ENCODE measurements at regions not wholly inside any gene's neighbourhood (a gene's known extent, or its start where the extent isn't known, plus 50 kb on each side); places are given as distances from the start of the nearest gene placed in this dataset.

DNA sequence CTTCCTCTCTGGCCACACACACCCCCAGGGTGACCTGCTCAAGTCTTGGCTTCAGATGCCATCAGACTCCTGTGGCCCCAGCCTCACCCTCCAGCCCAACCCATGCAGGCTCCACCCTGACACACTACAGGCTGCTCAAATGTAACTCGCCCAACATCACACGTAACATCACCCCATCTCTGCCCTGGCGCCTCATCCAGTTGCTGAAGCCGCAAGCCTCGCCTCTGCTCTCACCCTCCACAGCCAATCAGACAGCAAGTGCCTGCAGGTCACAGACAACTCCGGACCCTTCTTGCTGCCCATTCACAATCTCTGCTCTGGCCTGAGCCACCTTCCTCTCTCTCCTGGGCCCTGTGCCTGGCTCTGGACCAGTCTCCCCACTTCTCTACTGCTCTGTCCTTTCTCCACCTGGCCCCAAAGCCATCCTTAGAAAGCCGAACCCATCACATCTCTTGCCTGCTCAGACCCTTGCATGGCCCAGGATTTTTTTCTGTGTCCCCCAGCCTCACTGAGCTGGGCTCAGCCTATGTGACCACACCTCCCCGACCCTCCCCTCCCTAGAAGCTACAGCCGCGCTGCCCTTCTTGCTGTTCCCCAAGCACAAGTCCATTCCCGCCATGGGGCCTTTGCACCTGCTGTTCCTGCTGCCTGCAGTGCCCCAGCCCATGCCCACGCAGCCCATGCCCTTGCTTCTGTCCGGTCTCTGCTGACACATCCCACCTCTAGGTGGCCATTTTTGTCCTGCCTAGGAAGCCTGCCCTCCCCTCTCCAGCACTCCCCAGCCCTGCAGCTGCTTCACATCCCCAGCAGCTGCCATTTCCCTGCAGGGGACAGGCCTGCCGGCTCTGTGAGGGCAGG lies 333.9 kb downstream of the CTTN start:
- Histone ChIP-seq H3K27me3 (no peaks in the 10 kb centered on the region), H3K36me3 (no peaks in the 10 kb centered on the region), H3K4me1 (ENCODE audit: insufficient read depth) (no peaks in the 10 kb centered on the region), H3K9me3 (no peaks in the 10 kb centered on the region), H3K27ac (no peak overlapping the region), H3K4me3 (no peak overlapping the region)
- DNase-seq: no peak
- no peak for TF ChIP-seq EP300 (IDR thresholded peaks at IDR 0.05)
- TF ChIP-seq POLR2A (IDR thresholded peaks at IDR 0.05): no peak
- TF ChIP-seq, protein P1, sequence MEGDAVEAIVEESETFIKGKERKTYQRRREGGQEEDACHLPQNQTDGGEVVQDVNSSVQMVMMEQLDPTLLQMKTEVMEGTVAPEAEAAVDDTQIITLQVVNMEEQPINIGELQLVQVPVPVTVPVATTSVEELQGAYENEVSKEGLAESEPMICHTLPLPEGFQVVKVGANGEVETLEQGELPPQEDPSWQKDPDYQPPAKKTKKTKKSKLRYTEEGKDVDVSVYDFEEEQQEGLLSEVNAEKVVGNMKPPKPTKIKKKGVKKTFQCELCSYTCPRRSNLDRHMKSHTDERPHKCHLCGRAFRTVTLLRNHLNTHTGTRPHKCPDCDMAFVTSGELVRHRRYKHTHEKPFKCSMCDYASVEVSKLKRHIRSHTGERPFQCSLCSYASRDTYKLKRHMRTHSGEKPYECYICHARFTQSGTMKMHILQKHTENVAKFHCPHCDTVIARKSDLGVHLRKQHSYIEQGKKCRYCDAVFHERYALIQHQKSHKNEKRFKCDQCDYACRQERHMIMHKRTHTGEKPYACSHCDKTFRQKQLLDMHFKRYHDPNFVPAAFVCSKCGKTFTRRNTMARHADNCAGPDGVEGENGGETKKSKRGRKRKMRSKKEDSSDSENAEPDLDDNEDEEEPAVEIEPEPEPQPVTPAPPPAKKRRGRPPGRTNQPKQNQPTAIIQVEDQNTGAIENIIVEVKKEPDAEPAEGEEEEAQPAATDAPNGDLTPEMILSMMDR (IDR thresholded peaks at IDR 0.05): no peak
- intact Hi-C loops (cut with DNase I): no loop called here
- 72 to 83% (median 78%) methylated on average over 14 of the region's 14 CpGs for WGBS, 3 donors

DNA sequence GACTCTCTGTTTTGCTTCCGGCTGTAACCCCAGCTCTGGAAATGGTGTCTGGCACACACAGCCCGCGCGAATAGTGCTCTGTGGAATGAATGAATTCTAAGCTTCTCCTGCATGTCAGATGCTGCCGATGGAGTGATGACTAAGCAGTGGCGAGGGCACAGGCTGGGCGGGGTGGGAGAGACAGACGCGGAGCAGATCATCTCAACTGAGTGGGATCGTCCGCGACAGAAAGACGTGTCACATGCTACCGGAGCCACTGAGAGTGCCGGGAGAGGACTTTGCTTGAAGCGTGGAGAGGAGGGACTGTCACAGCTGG lies 334.5 kb downstream of the CTTN start:
- no peaks in the 10 kb centered on the region for H3K27me3 ChIP-seq
- no peak overlapping the region for H3K27ac ChIP-seq
- no peak for TF ChIP-seq EP300 (IDR thresholded peaks at IDR 0.05)
- TF ChIP-seq, protein P1 (IDR thresholded peaks at IDR 0.05): no peak
- no peak for TF ChIP-seq POLR2A (IDR thresholded peaks at IDR 0.05)
- no peak overlapping the region for H3K4me3 ChIP-seq
- no peaks in the 10 kb centered on the region for H3K4me1 ChIP-seq (ENCODE audit: insufficient read depth)
- intact Hi-C loops (cut with DNase I): no loop called here
- WGBS, 3 donors: 84 to 88% (median 86%) methylated on average over 16 of the region's 16 CpGs
- no peaks in the 10 kb centered on the region for H3K36me3 ChIP-seq
- H3K9me3 ChIP-seq: no peaks in the 10 kb centered on the region
- DNase-seq: no peak

DNA sequence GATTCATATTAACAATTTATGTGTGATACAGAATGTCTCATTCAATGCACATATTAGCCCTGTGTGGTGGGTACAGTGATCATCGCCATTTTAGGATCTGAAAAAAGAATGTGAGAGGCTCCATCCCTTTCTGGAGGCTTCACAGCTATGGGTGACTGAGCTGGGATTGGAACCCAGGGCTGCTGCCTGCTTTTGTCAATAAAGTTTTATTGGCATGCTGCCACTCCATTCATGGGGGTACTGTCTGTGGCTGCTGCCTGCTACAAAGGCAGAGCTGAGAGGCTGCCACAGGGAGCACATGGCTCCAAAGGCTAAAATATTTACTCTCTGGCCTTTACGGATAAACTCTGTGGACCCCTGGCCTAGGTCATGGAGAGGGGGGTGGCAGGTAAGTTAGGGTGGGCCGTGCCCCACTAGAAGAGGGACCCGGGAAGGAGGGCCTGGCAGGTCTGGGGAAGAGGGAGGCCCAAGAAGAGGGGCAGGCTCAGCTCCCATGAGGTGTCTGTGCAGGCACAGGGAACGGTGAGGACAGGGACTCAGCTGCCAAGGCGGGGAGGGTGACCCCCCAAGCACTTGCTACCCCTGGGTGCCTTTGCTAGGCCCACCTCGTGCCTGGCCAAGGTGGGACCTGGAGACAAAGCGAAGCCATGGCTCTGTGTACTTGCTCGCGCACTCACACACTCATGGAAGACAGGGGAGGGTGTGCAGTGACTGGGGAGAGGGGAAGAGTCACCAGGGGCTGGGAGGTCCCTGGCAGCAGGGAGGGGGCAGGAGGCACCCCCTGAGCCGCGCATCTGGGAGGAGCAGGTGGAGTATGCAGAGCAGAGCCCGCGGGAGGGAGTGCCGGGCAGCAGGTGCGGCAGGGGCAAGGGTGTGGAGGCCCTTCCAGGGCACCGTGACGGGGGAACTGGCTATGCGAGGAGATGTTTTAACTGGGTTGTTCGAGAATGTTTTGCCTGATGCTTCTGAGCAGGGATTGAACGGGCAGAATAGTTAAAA lies 335.3 kb downstream of the CTTN start:
- no peaks in the 10 kb centered on the region for H3K36me3 ChIP-seq
- no peak overlapping the region for H3K4me3 ChIP-seq
- WGBS, 3 donors: 73 to 84% (median 80%) methylated on average over 21 of the region's 21 CpGs
- H3K9me3 ChIP-seq: no peaks in the 10 kb centered on the region
- no peaks in the 10 kb centered on the region for H3K27me3 ChIP-seq
- intact Hi-C loops (cut with DNase I): no loop called here
- TF ChIP-seq, protein P1 (IDR thresholded peaks at IDR 0.05): no peak
- TF ChIP-seq EP300 (IDR thresholded peaks at IDR 0.05): no peak
- no peak for TF ChIP-seq POLR2A (IDR thresholded peaks at IDR 0.05)
- DNase-seq: no peak
- no peak overlapping the region for H3K27ac ChIP-seq
- no peaks in the 10 kb centered on the region for H3K4me1 ChIP-seq (ENCODE audit: insufficient read depth)

DNA sequence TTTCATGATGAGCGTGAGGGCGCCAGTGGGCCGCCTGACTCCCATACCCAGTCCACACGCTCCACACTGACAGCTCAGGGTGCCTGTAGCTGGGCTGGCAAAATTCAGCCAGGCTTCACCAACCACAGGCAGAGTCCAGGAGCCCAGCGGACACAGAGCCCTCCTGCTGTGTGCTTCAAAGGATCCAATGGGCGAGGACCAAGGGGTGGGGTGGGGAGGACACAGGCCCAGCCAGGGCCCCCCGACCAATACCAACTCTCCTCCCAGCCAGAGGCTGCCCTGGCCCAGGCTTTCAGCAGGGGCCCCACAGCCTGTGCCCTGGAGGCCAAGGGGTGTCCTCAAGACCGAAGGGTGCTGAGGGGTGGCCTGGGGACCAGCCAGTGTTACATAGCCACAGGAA lies 336.1 kb downstream of the CTTN start:
- Histone ChIP-seq H3K4me1 (ENCODE audit: insufficient read depth) (no peaks in the 10 kb centered on the region), H3K4me3 (no peak overlapping the region), H3K27ac (no peak overlapping the region), H3K36me3 (no peaks in the 10 kb centered on the region), H3K9me3 (no peaks in the 10 kb centered on the region), H3K27me3 (no peaks in the 10 kb centered on the region)
- WGBS, 3 donors: 83 to 87% (median 87%) methylated on average over 8 of the region's 8 CpGs
- TF ChIP-seq POLR2A (IDR thresholded peaks at IDR 0.05): no peak
- TF ChIP-seq, protein P1 (IDR thresholded peaks at IDR 0.05): no peak
- no peak for TF ChIP-seq EP300 (IDR thresholded peaks at IDR 0.05)
- intact Hi-C loops (cut with DNase I): no loop called here
- DNase-seq: no peak

Measured in ovary (tissue), 7 donors.